H1 (cell line): ENCODE measurements at regions not wholly inside any gene's neighbourhood (a gene's known extent, or its start where the extent isn't known, plus 50 kb on each side); places are given as distances from the start of the nearest gene placed in this dataset.

Experiments
- CREB1 ChIP-seq: IDR thresholded peaks from 2 replicates; pipeline ENCODE4 v1.6.1; 2012; ENCODE audit warnings: inconsistent platforms
- NANOG ChIP-seq: IDR thresholded peaks from 2 replicates; pipeline ENCODE4 v1.6.1; 2011; ENCODE audit warnings: low read length, low read depth, mild to moderate bottlenecking, inconsistent platforms; ENCODE audit not compliant: insufficient read depth, poor library complexity, severe bottlenecking
- RAD21 ChIP-seq, 2 experiments: IDR thresholded peaks in 1 of 2; conservative IDR thresholded peaks in 1 of 2; 2 replicates each; pipeline ENCODE4 v1.6.1; 2011; ENCODE audit warnings: low read depth in 2 of 2, low read length in 2 of 2, improper control_type of control experiment in 1 of 2, inconsistent platforms in 1 of 2, mild to moderate bottlenecking in 1 of 2, moderate library complexity in 1 of 2
- TAF1 ChIP-seq: IDR thresholded peaks from 2 replicates; pipeline ENCODE4 v1.6.1; 2011; ENCODE audit warnings: mild to moderate bottlenecking, low read depth, low read length

- TF ChIP-seq TAF1 = no peak
- TF ChIP-seq RAD21 (IDR thresholded peaks at IDR 0.05 in 1 of 2, conservative IDR thresholded peaks at IDR 0.05 in 1 of 2; ENCODE audit: low read depth in 2 of 2, low read length in 2 of 2) = no peak
- TF ChIP-seq CREB1 = no peak
- TF ChIP-seq NANOG = no peak
These were observed 394.8 kb downstream of the SHISA9 start (continued) for GRCh38 chr16:13296206-13296605.
